GM13976 (cell line): ENCODE measurements at regions not wholly inside any gene's neighbourhood (a gene's known extent, or its start where the extent isn't known, plus 50 kb on each side); places are given as distances from the start of the nearest gene placed in this dataset.

Experiments used
- DNase-seq: peaks from one replicate; pipeline ENCODE4 v3.0.0; 2012; ENCODE audit warnings: low spot score
- CTCF ChIP-seq: IDR thresholded peaks from 2 replicates; pipeline ENCODE4 v1.5.1; 2012; ENCODE audit warnings: borderline replicate concordance, mild to moderate bottlenecking; ENCODE audit not compliant: insufficient read depth; ENCODE audit errors: extremely low read depth, missing control alignments, control extremely low read depth
- in situ Hi-C: fragments of 300-500 bp; cut with MboI; formaldehyde crosslinking; loops from one replicate; pipeline ENCODE4 v1.12.0; 2022; ENCODE audit warnings: low sequenced_read_pairs, mixed read lengths, inconsistent platforms; ENCODE audit not compliant: unreplicated experiment

- in situ Hi-C loops, result no loop called here
- DNase-seq, result no peak
- no peak for TF ChIP-seq CTCF
Measured at GRCh38 chr2:235295831-235296230, 198.0 kb upstream of the AGAP1 start.

GRCh38 chr2:235300368-235301201 lies 193.3 kb upstream of the AGAP1 start:
- no peak for DNase-seq
- in situ Hi-C loops, result no loop called here
- TF ChIP-seq CTCF, result no peak

GRCh38 chr2:235301202-235302076 lies 192.4 kb upstream of the AGAP1 start:
- no peak for DNase-seq
- TF ChIP-seq CTCF, result no peak
- in situ Hi-C loops, result no loop called here

- no peak for DNase-seq
- in situ Hi-C loops, result no loop called here
- no peak for TF ChIP-seq CTCF
Measured at GRCh38 chr2:235302263-235302662, 191.6 kb upstream of the AGAP1 start.

GRCh38 chr2:235303499-235304291 lies 190.1 kb upstream of the AGAP1 start:
- no peak for DNase-seq
- no peak for TF ChIP-seq CTCF

GRCh38 chr2:235305678-235306077 lies 188.2 kb upstream of the AGAP1 start:
- no peak for DNase-seq
- no peak for TF ChIP-seq CTCF
- in situ Hi-C loops, result no loop called here

More at GRCh38 chr2:235303499-235304291, 190.1 kb upstream of the AGAP1 start:
- in situ Hi-C loops, result no loop called here
